ENCODE measurements at regions not wholly inside any gene's neighbourhood (a gene's known extent, or its start where the extent isn't known, plus 50 kb on each side); places are given as distances from the start of the nearest gene placed in this dataset.

- TF ChIP-seq OVOL2 (CRISPR knock-in tag; IDR thresholded peaks at IDR 0.05; ENCODE audit: borderline replicate concordance): no peak
- TF ChIP-seq GABPB1 (CRISPR knock-in tag; IDR thresholded peaks at IDR 0.05): no peak
- no peak for TF ChIP-seq GTF2I (CRISPR knock-in tag; conservative IDR thresholded peaks at IDR 0.05)
- TF ChIP-seq, protein P1, sequence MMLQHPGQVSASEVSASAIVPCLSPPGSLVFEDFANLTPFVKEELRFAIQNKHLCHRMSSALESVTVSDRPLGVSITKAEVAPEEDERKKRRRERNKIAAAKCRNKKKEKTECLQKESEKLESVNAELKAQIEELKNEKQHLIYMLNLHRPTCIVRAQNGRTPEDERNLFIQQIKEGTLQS (CRISPR knock-in tag; conservative IDR thresholded peaks at IDR 0.05): no peak
- TF ChIP-seq, protein P2, sequence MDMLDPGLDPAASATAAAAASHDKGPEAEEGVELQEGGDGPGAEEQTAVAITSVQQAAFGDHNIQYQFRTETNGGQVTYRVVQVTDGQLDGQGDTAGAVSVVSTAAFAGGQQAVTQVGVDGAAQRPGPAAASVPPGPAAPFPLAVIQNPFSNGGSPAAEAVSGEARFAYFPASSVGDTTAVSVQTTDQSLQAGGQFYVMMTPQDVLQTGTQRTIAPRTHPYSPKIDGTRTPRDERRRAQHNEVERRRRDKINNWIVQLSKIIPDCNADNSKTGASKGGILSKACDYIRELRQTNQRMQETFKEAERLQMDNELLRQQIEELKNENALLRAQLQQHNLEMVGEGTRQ (CRISPR knock-in tag; IDR thresholded peaks at IDR 0.05): no peak
- no peak for TF ChIP-seq ATF1 (CRISPR knock-in tag; IDR thresholded peaks at IDR 0.05)
Measured at GRCh38 chr2:5990086-5990485, 297.9 kb downstream of the SOX11 start (continued).

DNA sequence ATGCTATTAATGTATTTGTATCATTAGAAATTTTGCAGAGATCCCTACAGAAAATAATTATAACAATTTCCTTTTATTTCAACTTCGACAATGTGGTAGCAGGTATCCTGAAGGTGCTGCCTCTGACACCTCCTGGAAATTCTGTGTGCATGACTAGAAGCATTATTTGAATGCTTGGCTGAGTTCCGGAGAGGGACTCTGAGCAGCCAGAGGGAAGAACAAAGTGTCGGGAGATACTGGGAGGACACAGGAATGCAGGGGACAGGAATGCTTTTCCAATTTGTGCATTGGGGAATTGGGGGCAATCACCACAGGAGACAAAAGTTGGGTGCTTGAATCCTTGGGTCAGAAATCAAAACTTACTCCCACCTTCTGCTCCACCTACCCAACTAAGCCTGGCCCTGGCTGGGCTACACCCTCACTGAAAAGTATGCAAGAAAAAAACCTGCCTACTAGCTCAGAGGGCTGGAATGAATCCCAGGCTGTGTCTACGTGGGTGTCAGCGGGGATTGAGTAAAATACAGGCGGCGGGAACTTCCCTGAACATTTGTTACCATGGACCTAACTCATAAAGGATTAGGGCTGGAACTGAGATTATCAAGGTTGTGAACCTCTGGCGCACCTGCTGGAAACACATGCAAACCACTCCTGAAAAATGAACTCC is 299.3 kb downstream of the SOX11 start:
- CTCF ChIA-PET: no interaction called here
- no peak for TF ChIP-seq PRRX2 (CRISPR knock-in tag; IDR thresholded peaks at IDR 0.05)
- no peak for TF ChIP-seq TEAD1 (CRISPR knock-in tag; IDR thresholded peaks at IDR 0.05)
- TF ChIP-seq HMGA2 (CRISPR knock-in tag; IDR thresholded peaks at IDR 0.05): no peak
- no peak for TF ChIP-seq ZNF263 (CRISPR knock-in tag; IDR thresholded peaks at IDR 0.05; ENCODE audit: low read depth)
- no peak for TF ChIP-seq CREB1 (CRISPR knock-in tag; IDR thresholded peaks at IDR 0.05)
- no peak for TF ChIP-seq NR1H2 (CRISPR knock-in tag; IDR thresholded peaks at IDR 0.05)
- no peaks in the 10 kb centered on the region for H3K4me1 Mint-ChIP-seq
- ATAC-seq (no peak), DNase-seq (ENCODE audit: low spot score) (no peak)
- H3K9me3 Mint-ChIP-seq: peaks cover 45% of the 10 kb centered on the region
- H3K36me3 Mint-ChIP-seq: peaks cover 59% of the 10 kb centered on the region
- peaks cover 7% of the 10 kb centered on the region; the same call in 1 of the 2 replicates for H3K27me3 Mint-ChIP-seq (ENCODE audit: low read depth)
- H3K27ac Mint-ChIP-seq: no peak overlapping the region
- POLR2A ChIA-PET: no interaction called here
- H3K4me3 Mint-ChIP-seq: no peak overlapping the region

- Mint-ChIP-seq H3K4me3 (no peak overlapping the region), H3K9me3 (peaks cover 78% of the 10 kb centered on the region), H3K36me3 (peaks cover 73% of the 10 kb centered on the region), H3K4me1 (no peaks in the 10 kb centered on the region), H3K27me3 (ENCODE audit: low read depth) (peaks cover 5% of the 10 kb centered on the region; the same call in 1 of the 2 replicates), H3K27ac (no peak overlapping the region)
- TF ChIP-seq RELA (CRISPR knock-in tag; IDR thresholded peaks at IDR 0.05; ENCODE audit: borderline replicate concordance) (no peak), FOXP4 (CRISPR knock-in tag; IDR thresholded peaks at IDR 0.05) (no peak), ZNF232 (CRISPR knock-in tag; IDR thresholded peaks at IDR 0.05) (no peak), PRRX2 (CRISPR knock-in tag; IDR thresholded peaks at IDR 0.05) (no peak), SOX15 (CRISPR knock-in tag; IDR thresholded peaks at IDR 0.05) (no peak)
- TF ChIP-seq, protein P2 (CRISPR knock-in tag; IDR thresholded peaks at IDR 0.05): no peak
- TF ChIP-seq, protein P3, sequence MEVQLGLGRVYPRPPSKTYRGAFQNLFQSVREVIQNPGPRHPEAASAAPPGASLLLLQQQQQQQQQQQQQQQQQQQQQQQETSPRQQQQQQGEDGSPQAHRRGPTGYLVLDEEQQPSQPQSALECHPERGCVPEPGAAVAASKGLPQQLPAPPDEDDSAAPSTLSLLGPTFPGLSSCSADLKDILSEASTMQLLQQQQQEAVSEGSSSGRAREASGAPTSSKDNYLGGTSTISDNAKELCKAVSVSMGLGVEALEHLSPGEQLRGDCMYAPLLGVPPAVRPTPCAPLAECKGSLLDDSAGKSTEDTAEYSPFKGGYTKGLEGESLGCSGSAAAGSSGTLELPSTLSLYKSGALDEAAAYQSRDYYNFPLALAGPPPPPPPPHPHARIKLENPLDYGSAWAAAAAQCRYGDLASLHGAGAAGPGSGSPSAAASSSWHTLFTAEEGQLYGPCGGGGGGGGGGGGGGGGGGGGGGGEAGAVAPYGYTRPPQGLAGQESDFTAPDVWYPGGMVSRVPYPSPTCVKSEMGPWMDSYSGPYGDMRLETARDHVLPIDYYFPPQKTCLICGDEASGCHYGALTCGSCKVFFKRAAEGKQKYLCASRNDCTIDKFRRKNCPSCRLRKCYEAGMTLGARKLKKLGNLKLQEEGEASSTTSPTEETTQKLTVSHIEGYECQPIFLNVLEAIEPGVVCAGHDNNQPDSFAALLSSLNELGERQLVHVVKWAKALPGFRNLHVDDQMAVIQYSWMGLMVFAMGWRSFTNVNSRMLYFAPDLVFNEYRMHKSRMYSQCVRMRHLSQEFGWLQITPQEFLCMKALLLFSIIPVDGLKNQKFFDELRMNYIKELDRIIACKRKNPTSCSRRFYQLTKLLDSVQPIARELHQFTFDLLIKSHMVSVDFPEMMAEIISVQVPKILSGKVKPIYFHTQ (CRISPR knock-in tag; IDR thresholded peaks at IDR 0.05): no peak
- POLR2A ChIA-PET: no interaction called here
- DNase-seq (ENCODE audit: low spot score): no peak
- CTCF ChIA-PET: no interaction called here
- ATAC-seq: no peak
Measured at GRCh38 chr2:5995832-5996231, 303.6 kb downstream of the SOX11 start.

All from WTC11 (cell line).